SK-N-SH (cell line): ENCODE measurements at regions not wholly inside any gene's neighbourhood (a gene's known extent, or its start where the extent isn't known, plus 50 kb on each side); places are given as distances from the start of the nearest gene placed in this dataset.

Experiments
- EZH2phosphoT487 ChIP-seq: fragments of 200-600 bp; sonication (generic); IDR thresholded peaks from 2 replicates; pipeline ENCODE4 v1.6.1; 2017; ENCODE audit warnings: low read depth, mixed run types, mild to moderate bottlenecking, antibody characterized with exemption, moderate library complexity, borderline replicate concordance
- FOSL2 ChIP-seq: IDR thresholded peaks from 2 replicates; pipeline ENCODE4 v1.4.0; 2012; ENCODE audit warnings: low read depth, mild to moderate bottlenecking, moderate library complexity, borderline replicate concordance
- FOXJ3 ChIP-seq: sonication (generic); formaldehyde crosslinking; IDR thresholded peaks from 2 replicates; pipeline ENCODE4 v1.5.1; 2020; ENCODE audit warnings: mild to moderate bottlenecking, missing genetic modification reagents
- FOXM1 ChIP-seq: IDR thresholded peaks from 2 replicates; pipeline ENCODE4 v1.4.0; 2012; ENCODE audit warnings: low read depth, mild to moderate bottlenecking
- NRF1 ChIP-seq: IDR thresholded peaks from 2 replicates; pipeline ENCODE4 v1.6.1; 2012; ENCODE audit warnings: low read depth, mild to moderate bottlenecking, low read length
- TEAD4 ChIP-seq: IDR thresholded peaks from 2 replicates; pipeline ENCODE4 v1.4.0; 2012; ENCODE audit warnings: mild to moderate bottlenecking, borderline replicate concordance; ENCODE audit not compliant: insufficient read depth
- YY1 ChIP-seq: IDR thresholded peaks from 2 replicates; pipeline ENCODE4 v1.4.0; 2012; ENCODE audit warnings: low read depth, mild to moderate bottlenecking
- TF ChIP-seq, protein P1 (sequence below): fragments of 200-600 bp; sonication (generic); IDR thresholded peaks from 2 replicates; pipeline ENCODE4 v1.6.1; 2017; ENCODE audit warnings: antibody characterized with exemption, mild to moderate bottlenecking, moderate library complexity
- TF ChIP-seq, protein P2 (sequence below): IDR thresholded peaks from 2 replicates; pipeline ENCODE4 v1.4.0; 2012; ENCODE audit warnings: low read depth

DNA sequence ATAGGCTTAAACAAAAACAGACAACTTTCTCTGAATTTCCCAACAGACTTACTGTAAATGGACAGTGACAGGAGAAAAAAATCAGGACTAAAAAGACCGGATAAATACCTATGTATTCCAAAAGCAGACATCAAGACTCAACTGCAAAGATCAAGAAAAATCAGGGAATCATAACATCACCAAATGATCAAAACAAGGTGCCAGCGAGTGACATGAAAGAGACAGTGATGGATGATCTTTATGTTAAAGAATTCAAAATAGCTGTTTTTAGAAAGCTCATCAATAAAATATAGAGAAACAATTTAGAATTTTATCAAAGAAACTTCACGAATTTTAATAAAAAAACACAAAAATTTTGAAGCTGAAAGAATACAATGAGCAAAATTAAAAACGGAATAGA, 952.5 kb upstream of the ATXN7L3B start:
- TF ChIP-seq, protein P1, sequence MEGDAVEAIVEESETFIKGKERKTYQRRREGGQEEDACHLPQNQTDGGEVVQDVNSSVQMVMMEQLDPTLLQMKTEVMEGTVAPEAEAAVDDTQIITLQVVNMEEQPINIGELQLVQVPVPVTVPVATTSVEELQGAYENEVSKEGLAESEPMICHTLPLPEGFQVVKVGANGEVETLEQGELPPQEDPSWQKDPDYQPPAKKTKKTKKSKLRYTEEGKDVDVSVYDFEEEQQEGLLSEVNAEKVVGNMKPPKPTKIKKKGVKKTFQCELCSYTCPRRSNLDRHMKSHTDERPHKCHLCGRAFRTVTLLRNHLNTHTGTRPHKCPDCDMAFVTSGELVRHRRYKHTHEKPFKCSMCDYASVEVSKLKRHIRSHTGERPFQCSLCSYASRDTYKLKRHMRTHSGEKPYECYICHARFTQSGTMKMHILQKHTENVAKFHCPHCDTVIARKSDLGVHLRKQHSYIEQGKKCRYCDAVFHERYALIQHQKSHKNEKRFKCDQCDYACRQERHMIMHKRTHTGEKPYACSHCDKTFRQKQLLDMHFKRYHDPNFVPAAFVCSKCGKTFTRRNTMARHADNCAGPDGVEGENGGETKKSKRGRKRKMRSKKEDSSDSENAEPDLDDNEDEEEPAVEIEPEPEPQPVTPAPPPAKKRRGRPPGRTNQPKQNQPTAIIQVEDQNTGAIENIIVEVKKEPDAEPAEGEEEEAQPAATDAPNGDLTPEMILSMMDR, result no peak
- TF ChIP-seq FOXJ3 (CRISPR knock-in tag), result no peak
- no peak for TF ChIP-seq TEAD4
- TF ChIP-seq, protein P2, sequence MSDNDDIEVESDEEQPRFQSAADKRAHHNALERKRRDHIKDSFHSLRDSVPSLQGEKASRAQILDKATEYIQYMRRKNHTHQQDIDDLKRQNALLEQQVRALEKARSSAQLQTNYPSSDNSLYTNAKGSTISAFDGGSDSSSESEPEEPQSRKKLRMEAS, result no peak
- TF ChIP-seq EZH2phosphoT487, result no peak
- no peak for TF ChIP-seq NRF1
- TF ChIP-seq YY1, result no peak
- no peak for TF ChIP-seq FOSL2
- no peak for TF ChIP-seq FOXM1
